WTC11 (cell line): ENCODE measurements at regions not wholly inside any gene's neighbourhood (a gene's known extent, or its start where the extent isn't known, plus 50 kb on each side); places are given as distances from the start of the nearest gene placed in this dataset.
A peak's percentile ranks its signal among the peaks of the same experiment; 100 is the strongest.

Source experiments
- ATAC-seq: fragments of 200-7000 bp; cut with Tn5 transposase; 2 replicates; pipeline ENCODE4 v1.10.0; 2021; ENCODE audit warnings: mild to moderate bottlenecking, moderate library complexity
- CTCF ChIA-PET: fragments of 300-600 bp; sonication (Branson Sonifier 250); formaldehyde crosslinking; loops from one replicate; lab custom pipeline; 2021; ENCODE audit warnings: antibody characterized with exemption; lab: Charles Lee
- POLR2A ChIA-PET: fragments of 350-600 bp; sonication (Branson Sonifier 250); formaldehyde crosslinking; loops from one replicate; lab custom pipeline; 2021; ENCODE audit warnings: antibody characterized with exemption; lab: Charles Lee
- DNase-seq: peaks from one replicate; pipeline ENCODE4 v3.0.0; 2021; ENCODE audit warnings: low spot score
- H3K27ac Mint-ChIP-seq: 2 replicates; pipeline ENCODE4 v1.8.0; 2021; ENCODE audit warnings: mixed read lengths
- H3K27me3 Mint-ChIP-seq: 2 replicates; pipeline ENCODE4 v1.8.0; 2021; ENCODE audit warnings: low read depth, mild to moderate bottlenecking, moderate library complexity, mixed read lengths
- H3K36me3 Mint-ChIP-seq: 2 replicates; pipeline ENCODE4 v1.8.0; 2021; ENCODE audit warnings: mixed read lengths
- H3K4me1 Mint-ChIP-seq: 2 replicates; pipeline ENCODE4 v1.8.0; 2022; ENCODE audit warnings: mixed read lengths
- H3K4me3 Mint-ChIP-seq: 2 replicates; pipeline ENCODE4 v1.8.0; 2021; ENCODE audit warnings: mild to moderate bottlenecking, moderate library complexity, mixed read lengths
- H3K9me3 Mint-ChIP-seq: 2 replicates; pipeline ENCODE4 v1.8.0; 2021; ENCODE audit warnings: mixed read lengths
- AFF4 ChIP-seq: sonication (generic); formaldehyde crosslinking; IDR thresholded peaks from 2 replicates; pipeline ENCODE4 v1.8.1; 2023; ENCODE audit warnings: mild to moderate bottlenecking, missing genetic modification reagents, borderline replicate concordance
- CBFB ChIP-seq: sonication (generic); formaldehyde crosslinking; IDR thresholded peaks from 2 replicates; pipeline ENCODE4 v1.8.1; 2022; ENCODE audit warnings: mild to moderate bottlenecking, low read depth, missing genetic modification reagents
- CTCF ChIP-seq: fragments of 200-600 bp; IDR thresholded peaks from 2 replicates; pipeline ENCODE4 v1.8.0; 2022; ENCODE audit warnings: antibody characterized with exemption
- E2F5 ChIP-seq: sonication (generic); formaldehyde crosslinking; IDR thresholded peaks from 2 replicates; pipeline ENCODE4 v1.8.1; 2022; ENCODE audit warnings: mild to moderate bottlenecking, moderate library complexity, missing genetic modification reagents
- FOXK1 ChIP-seq: sonication (generic); formaldehyde crosslinking; IDR thresholded peaks from 2 replicates; pipeline ENCODE4 v1.8.0; 2022; ENCODE audit warnings: mild to moderate bottlenecking, moderate library complexity, missing genetic modification reagents
- GTF2I ChIP-seq: fragments of 250-450 bp; sonication (Bioruptor Pico); conservative IDR thresholded peaks from 2 replicates; pipeline ENCODE4 v1.4.0; 2021; ENCODE audit warnings: mild to moderate bottlenecking
- HMGA2 ChIP-seq: fragments of 250-450 bp; sonication (Bioruptor Pico); IDR thresholded peaks from 2 replicates; pipeline ENCODE4 v1.4.0; 2021; ENCODE audit warnings: mild to moderate bottlenecking, moderate library complexity
- MLX ChIP-seq: sonication (generic); formaldehyde crosslinking; IDR thresholded peaks from 2 replicates; pipeline ENCODE4 v1.8.1; 2023; ENCODE audit warnings: mild to moderate bottlenecking, missing genetic modification reagents, moderate library complexity
- MYBL2 ChIP-seq: sonication (generic); formaldehyde crosslinking; IDR thresholded peaks from 2 replicates; pipeline ENCODE4 v1.8.1; 2023; ENCODE audit warnings: mild to moderate bottlenecking, moderate library complexity, missing genetic modification reagents
- NR3C1 ChIP-seq: sonication (generic); formaldehyde crosslinking; conservative IDR thresholded peaks from 2 replicates; pipeline ENCODE4 v1.8.1; 2023; ENCODE audit warnings: low read depth, mild to moderate bottlenecking, missing genetic modification reagents
- SMAD4 ChIP-seq: sonication (generic); formaldehyde crosslinking; IDR thresholded peaks from 2 replicates; pipeline ENCODE4 v1.8.0; 2022; ENCODE audit warnings: mild to moderate bottlenecking, missing genetic modification reagents
- SOX15 ChIP-seq: fragments of 250-450 bp; sonication (Bioruptor Pico); IDR thresholded peaks from 2 replicates; pipeline ENCODE4 v1.9.0; 2021; ENCODE audit warnings: mild to moderate bottlenecking
- SP1 ChIP-seq: sonication (generic); formaldehyde crosslinking; conservative IDR thresholded peaks from 2 replicates; pipeline ENCODE4 v1.8.1; 2022; ENCODE audit warnings: missing genetic modification reagents
- TCF7 ChIP-seq: sonication (generic); formaldehyde crosslinking; IDR thresholded peaks from 2 replicates; pipeline ENCODE4 v1.8.0; 2022; ENCODE audit warnings: mild to moderate bottlenecking, low read depth, missing genetic modification reagents, moderate library complexity
- ZNF138 ChIP-seq: sonication (generic); formaldehyde crosslinking; conservative IDR thresholded peaks from 2 replicates; pipeline ENCODE4 v1.8.1; 2022; ENCODE audit warnings: mild to moderate bottlenecking, moderate library complexity, missing genetic modification reagents
- ZNF219 ChIP-seq: sonication (generic); formaldehyde crosslinking; IDR thresholded peaks from 2 replicates; pipeline ENCODE4 v1.8.0; 2023; ENCODE audit warnings: missing genetic modification reagents, mild to moderate bottlenecking, borderline replicate concordance
- ZNF423 ChIP-seq: fragments of 250-450 bp; sonication (Bioruptor Pico); IDR thresholded peaks from 2 replicates; pipeline ENCODE4 v2.1.2; 2022; ENCODE audit warnings: mild to moderate bottlenecking, moderate library complexity
- ZNF512 ChIP-seq: sonication (generic); formaldehyde crosslinking; IDR thresholded peaks from 2 replicates; pipeline ENCODE4 v1.8.1; 2022; ENCODE audit warnings: missing genetic modification reagents, borderline replicate concordance

- Mint-ChIP-seq H3K4me1 (peaks cover 40% of the 10 kb centered on the region), H3K4me3 (no peak overlapping the region), H3K9me3 (no peaks in the 10 kb centered on the region), H3K36me3 (no peaks in the 10 kb centered on the region), H3K27ac (no peak overlapping the region), H3K27me3 (no peaks in the 10 kb centered on the region)
- ChIA-PET POLR2A (no interaction called here), CTCF (interaction anchor here (1.0 kb wide), 1 partner anchor 633 kb away, joined by 3 read pairs; no protein-coding TSS in a partner anchor)
- no peak for DNase-seq
- no peak for TF ChIP-seq E2F5 (CRISPR knock-in tag)
- no peak for TF ChIP-seq MLX (CRISPR knock-in tag)
- no peak for TF ChIP-seq TCF7 (CRISPR knock-in tag)
- no peak for TF ChIP-seq ZNF512 (CRISPR knock-in tag)
- TF ChIP-seq GTF2I (CRISPR knock-in tag): no peak
- no peak for TF ChIP-seq CTCF
- TF ChIP-seq FOXK1: no peak
- TF ChIP-seq SP1 (CRISPR knock-in tag): no peak
- TF ChIP-seq HMGA2: no peak
- TF ChIP-seq AFF4: no peak
- TF ChIP-seq MYBL2 (CRISPR knock-in tag): no peak
- TF ChIP-seq SMAD4 (CRISPR knock-in tag): no peak
- TF ChIP-seq CBFB (CRISPR knock-in tag): no peak
- TF ChIP-seq ZNF138 (CRISPR knock-in tag): no peak
- peak; percentile 75 for ATAC-seq
These were observed 348.3 kb upstream of the POU3F2 start for GRCh38 chr6:98486057-98486456.

GRCh38 chr6:98487612-98488011 is 346.8 kb upstream of the POU3F2 start:
- Mint-ChIP-seq H3K4me1 (peaks cover 39% of the 10 kb centered on the region), H3K27ac (peak overlapping the region; percentile 67; the same call in 1 of the 2 replicates), H3K4me3 (peak overlapping the region; percentile 20; the same call in 1 of the 2 replicates), H3K27me3 (no peaks in the 10 kb centered on the region), H3K36me3 (no peaks in the 10 kb centered on the region), H3K9me3 (no peaks in the 10 kb centered on the region)
- CTCF ChIA-PET: no interaction called here
- POLR2A ChIA-PET: no interaction called here
- no peak for TF ChIP-seq ZNF219
- no peak for TF ChIP-seq SOX15 (CRISPR knock-in tag)
- TF ChIP-seq ZNF138 (CRISPR knock-in tag): no peak
- no peak for TF ChIP-seq NR3C1 (CRISPR knock-in tag)
- peak; percentile 47; the same call in 1 of the 2 replicates for TF ChIP-seq ZNF423 (CRISPR knock-in tag)
- ATAC-seq: peak; percentile 88
- peak; percentile 46 for DNase-seq
